GM12878 (cell line): ENCODE measurements at regions not wholly inside any gene's neighbourhood (a gene's known extent, or its start where the extent isn't known, plus 50 kb on each side); places are given as distances from the start of the nearest gene placed in this dataset.

Source experiments
- ATAC-seq: fragments of 200-7000 bp; cut with Tn5 transposase; 3 replicates; pipeline ENCODE4 v1.9.1; 2020; ENCODE audit warnings: mild to moderate bottlenecking, moderate library complexity
- BruUV-seq: library from RNA; stranded (reverse); fragments of 400-500 nt; replicated peaks from 2 replicates; lab custom pipeline; 2021; lab: Mats Ljungman, UMichigan
- CTCF ChIA-PET: fragments of 300-600 bp; sonication (Branson Sonifier 250); formaldehyde crosslinking; extraction: SDS; loops from one replicate; lab custom pipeline; 2021; ENCODE audit warnings: inconsistent platforms; lab: Yijun Ruan, JAX
- POLR2A ChIA-PET: fragments of 350-600 bp; formaldehyde crosslinking; extraction: SDS; loops from one replicate; lab custom pipeline; 2021; ENCODE audit warnings: inconsistent platforms; lab: Charles Lee
- RAD21 ChIA-PET: fragments of 300-600 bp; sonication (Branson Sonifier 250); formaldehyde crosslinking; loops from one replicate; lab custom pipeline; 2023; ENCODE audit warnings: antibody characterized with exemption; ENCODE audit not compliant: unreplicated experiment; lab: Charles Lee
- SMC1A ChIA-PET: fragments of 300-600 bp; sonication (Branson Sonifier 250); formaldehyde crosslinking; loops from one replicate; lab custom pipeline; 2023; ENCODE audit not compliant: unreplicated experiment, uncharacterized antibody; lab: Charles Lee
- DNase-seq: peaks from one replicate; pipeline ENCODE4 v3.0.0-alpha.2; 2011; ENCODE audit warnings: low read depth, low spot score
- FAIRE-seq: peaks from 3 replicates; lab custom pipeline; 2011; peaks lifted over from hg19 to GRCh38; lab: Jason Lieb, UNC
- H2AFZ ChIP-seq: 2 replicates; pipeline ENCODE4 v1.6.0; 2011; ENCODE audit warnings: low read depth, low read length, control low read depth; ENCODE audit not compliant: control insufficient read depth
- H3K27ac ChIP-seq: 2 replicates; pipeline ENCODE4 v1.5.1; 2011; ENCODE audit warnings: control low read depth; ENCODE audit not compliant: control insufficient read depth, insufficient read depth
- H3K27me3 ChIP-seq, 2 experiments: replicated peaks in 1 of 2; 2 replicates each; pipeline versions ENCODE4 v1.6.0 to v1.6.1; 2011; ENCODE audit warnings: low read length in 1 of 2; ENCODE audit not compliant: control insufficient read depth in 2 of 2, insufficient read depth in 2 of 2
- H3K36me3 ChIP-seq, 2 experiments: 2 replicates each; pipeline ENCODE4 v1.5.1; 2011; ENCODE audit warnings: low read length in 1 of 2; ENCODE audit not compliant: control insufficient read depth in 2 of 2, insufficient read depth in 2 of 2
- H3K4me1 ChIP-seq: 2 replicates; pipeline ENCODE4 v1.6.1; 2011; ENCODE audit warnings: mild to moderate bottlenecking, low read length, moderate library complexity, mixed read lengths; ENCODE audit not compliant: control insufficient read depth, insufficient read depth
- H3K4me2 ChIP-seq: 2 replicates; pipeline ENCODE4 v1.6.0; 2011; ENCODE audit warnings: control low read depth; ENCODE audit not compliant: control insufficient read depth, insufficient read depth
- H3K4me3 ChIP-seq: fragments of 200-600 bp; sonication (generic); 2 replicates; pipeline ENCODE4 v1.5.1; 2016
- H3K79me2 ChIP-seq: 2 replicates; pipeline ENCODE4 v1.6.0; 2011; ENCODE audit warnings: low read length; ENCODE audit not compliant: control insufficient read depth, insufficient read depth
- H3K9ac ChIP-seq: 2 replicates; pipeline ENCODE4 v1.8.0; 2011; ENCODE audit warnings: low read length, control low read depth, mixed read lengths; ENCODE audit not compliant: control insufficient read depth, insufficient read depth
- H3K9me3 ChIP-seq: replicated peaks from 3 replicates; pipeline ENCODE4 v1.5.1; 2011; ENCODE audit warnings: mild to moderate bottlenecking, low read length; ENCODE audit not compliant: control insufficient read depth, insufficient read depth
- H4K20me1 ChIP-seq: 2 replicates; pipeline ENCODE4 v1.6.0; 2011; ENCODE audit not compliant: control insufficient read depth, insufficient read depth
- ATF7 ChIP-seq: fragments of 450-650 bp; IDR thresholded peaks from 2 replicates; pipeline ENCODE4 v1.6.1; 2016; ENCODE audit warnings: low read depth, mild to moderate bottlenecking
- EED ChIP-seq: sonication (generic); IDR thresholded peaks from 2 replicates; pipeline ENCODE4 v1.6.1; 2016; ENCODE audit warnings: antibody characterized with exemption, low read depth
- FOS ChIP-seq: IDR thresholded peaks from 3 replicates; pipeline ENCODE4 v1.6.1; 2011; ENCODE audit warnings: borderline replicate concordance; ENCODE audit not compliant: insufficient read length; ENCODE audit errors: extremely low read depth
- FOXK2 ChIP-seq: fragments of 450-650 bp; IDR thresholded peaks from 2 replicates; pipeline ENCODE4 v1.6.1; 2017; ENCODE audit warnings: mild to moderate bottlenecking, moderate library complexity
- HDAC2 ChIP-seq: fragments of 200-600 bp; sonication (generic); IDR thresholded peaks from 2 replicates; pipeline ENCODE4 v1.6.1; 2017
- HDAC6 ChIP-seq: fragments of 200-600 bp; sonication (generic); IDR thresholded peaks from one replicate; pipeline ENCODE4 v1.8.0; 2017; ENCODE audit warnings: antibody characterized with exemption; ENCODE audit not compliant: unreplicated experiment
- NFXL1 ChIP-seq: fragments of 450-650 bp; IDR thresholded peaks from 2 replicates; pipeline ENCODE4 v1.6.1; 2017; ENCODE audit warnings: antibody characterized with exemption, mild to moderate bottlenecking, borderline replicate concordance
- ZNF384 ChIP-seq: IDR thresholded peaks from 2 replicates; pipeline ENCODE4 v1.6.1; 2012; ENCODE audit warnings: low read depth, mild to moderate bottlenecking, low read length, improper control_type of control experiment, borderline replicate concordance
- WGBS: methylation state at CpG from one replicate; pipeline ENCODE4 v1.1.6; 2016; ENCODE audit warnings: low lambda C conversion rate; ENCODE audit not compliant: insufficient replicate concordance, insufficient coverage; ENCODE audit errors: missing lambda C conversion rate; 5-methylcytosine and 5-hydroxymethylcytosine counted together
- in situ Hi-C: fragments of 300-500 bp; cut with MboI; formaldehyde crosslinking; loops from 9 replicates; pipeline ENCODE4 v1.14.3; 2018; ENCODE audit warnings: mixed read lengths
- intact Hi-C: fragments of 100-400 bp; cut with micrococcal nuclease; formaldehyde crosslinking; loops from one replicate; pipeline ENCODE4 v1.14.2; 2022; ENCODE audit not compliant: unreplicated experiment
- TF ChIP-seq, protein P1 (sequence below): fragments of 450-650 bp; IDR thresholded peaks from 2 replicates; pipeline ENCODE4 v1.6.1; 2018; ENCODE audit warnings: mild to moderate bottlenecking, low read depth, moderate library complexity; ENCODE audit not compliant: partially characterized antibody

- Histone ChIP-seq H3K9ac (no peak overlapping the region), H3K79me2 (no peaks in the 10 kb centered on the region), H3K9me3 (no peaks in the 10 kb centered on the region), H4K20me1 (no peaks in the 10 kb centered on the region), H3K4me3 (no peak overlapping the region), H3K27me3 (peaks cover 0 to 2% of the 10 kb centered on the region in 2 experiments; a peak in 3 of 4 replicates), H3K36me3 (no peaks in the 10 kb centered on the region), H2AFZ (no peak overlapping the region), H3K4me1 (no peaks in the 10 kb centered on the region), H3K27ac (no peak overlapping the region), H3K4me2 (no peak overlapping the region)
- no TSS peak for BruUV-seq
- intact Hi-C loops: no loop called here
- WGBS: 10% methylated on average over 3 of the region's 3 CpGs
- FAIRE-seq: no peak
- in situ Hi-C loops: no loop called here
- POLR2A ChIA-PET: no interaction called here
- DNase-seq: no peak
- TF ChIP-seq HDAC2 (no peak), FOXK2 (no peak), HDAC6 (no peak), FOS (no peak)
- SMC1A ChIA-PET: no interaction called here
- RAD21 ChIA-PET: no interaction called here
- CTCF ChIA-PET: no interaction called here
- no peak for ATAC-seq
Measured at GRCh38 chr3:124415446-124415960, 314.7 kb upstream of the UMPS start.

DNA sequence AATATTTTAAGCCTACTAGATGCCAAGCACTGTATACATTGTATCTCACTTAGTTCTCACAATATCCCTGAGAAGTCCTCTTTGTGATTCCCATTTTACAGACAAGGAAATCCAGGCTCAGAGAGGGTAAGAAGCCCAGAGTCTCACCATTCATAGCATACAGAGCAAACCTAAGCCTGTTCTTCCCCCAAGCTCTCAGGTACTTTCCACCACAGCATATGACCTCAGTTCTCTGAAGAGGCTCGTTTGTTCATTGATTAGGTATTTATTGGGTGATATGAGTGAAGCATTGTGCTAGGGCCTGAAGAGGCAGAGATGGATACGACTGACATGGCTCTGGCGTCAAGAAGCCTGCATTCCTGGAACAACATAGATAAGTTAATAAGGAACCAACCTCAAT is 310.9 kb upstream of the UMPS start:
- in situ Hi-C loops (no loop called here), intact Hi-C loops (no loop called here)
- no TSS peak for BruUV-seq
- Histone ChIP-seq H3K4me1 (no peaks in the 10 kb centered on the region), H3K79me2 (no peaks in the 10 kb centered on the region), H3K9ac (no peak overlapping the region), H3K9me3 (no peaks in the 10 kb centered on the region), H3K36me3 (no peaks in the 10 kb centered on the region), H3K27me3 (peaks cover 0 to 2% of the 10 kb centered on the region in 2 experiments), H2AFZ (no peak overlapping the region), H4K20me1 (no peaks in the 10 kb centered on the region), H3K27ac (no peak overlapping the region), H3K4me3 (no peak overlapping the region), H3K4me2 (no peak overlapping the region)
- ChIA-PET SMC1A (no interaction called here), POLR2A (no interaction called here), CTCF (no interaction called here), RAD21 (no interaction called here)
- TF ChIP-seq ATF7 (peak; percentile 29; the same call in 1 of the 2 replicates), ZNF384 (no peak), EED (no peak), NFXL1 (no peak)
- TF ChIP-seq, protein P1, sequence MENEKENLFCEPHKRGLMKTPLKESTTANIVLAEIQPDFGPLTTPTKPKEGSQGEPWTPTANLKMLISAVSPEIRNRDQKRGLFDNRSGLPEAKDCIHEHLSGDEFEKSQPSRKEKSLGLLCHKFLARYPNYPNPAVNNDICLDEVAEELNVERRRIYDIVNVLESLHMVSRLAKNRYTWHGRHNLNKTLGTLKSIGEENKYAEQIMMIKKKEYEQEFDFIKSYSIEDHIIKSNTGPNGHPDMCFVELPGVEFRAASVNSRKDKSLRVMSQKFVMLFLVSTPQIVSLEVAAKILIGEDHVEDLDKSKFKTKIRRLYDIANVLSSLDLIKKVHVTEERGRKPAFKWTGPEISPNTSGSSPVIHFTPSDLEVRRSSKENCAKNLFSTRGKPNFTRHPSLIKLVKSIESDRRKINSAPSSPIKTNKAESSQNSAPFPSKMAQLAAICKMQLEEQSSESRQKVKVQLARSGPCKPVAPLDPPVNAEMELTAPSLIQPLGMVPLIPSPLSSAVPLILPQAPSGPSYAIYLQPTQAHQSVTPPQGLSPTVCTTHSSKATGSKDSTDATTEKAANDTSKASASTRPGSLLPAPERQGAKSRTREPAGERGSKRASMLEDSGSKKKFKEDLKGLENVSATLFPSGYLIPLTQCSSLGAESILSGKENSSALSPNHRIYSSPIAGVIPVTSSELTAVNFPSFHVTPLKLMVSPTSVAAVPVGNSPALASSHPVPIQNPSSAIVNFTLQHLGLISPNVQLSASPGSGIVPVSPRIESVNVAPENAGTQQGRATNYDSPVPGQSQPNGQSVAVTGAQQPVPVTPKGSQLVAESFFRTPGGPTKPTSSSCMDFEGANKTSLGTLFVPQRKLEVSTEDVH: no peak
- ATAC-seq (peak; percentile 89), FAIRE-seq (no peak), DNase-seq (no peak)
- 24% methylated on average over 3 of the region's 3 CpGs for WGBS
